ENCODE measurements at regions not wholly inside any gene's neighbourhood (a gene's known extent, or its start where the extent isn't known, plus 50 kb on each side); places are given as distances from the start of the nearest gene placed in this dataset.

DNA sequence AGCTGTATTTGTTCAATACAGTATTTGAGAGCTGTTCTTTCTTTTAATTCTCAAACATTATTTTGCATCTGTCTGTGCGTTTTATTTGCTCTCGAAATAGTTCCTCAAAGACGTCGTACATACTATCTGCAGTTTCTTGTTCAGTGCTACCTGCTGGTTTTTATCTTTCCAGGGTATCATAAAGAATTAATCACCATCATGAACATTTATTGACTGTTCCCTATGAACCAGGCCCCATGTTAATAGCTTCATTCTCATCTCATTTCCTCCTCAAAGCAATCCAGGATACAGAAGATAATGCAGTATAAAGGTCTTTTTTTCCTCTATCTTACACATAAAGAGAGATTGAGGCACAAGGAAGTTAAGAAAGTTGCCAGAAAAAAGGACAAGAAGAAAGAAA, 211.8 kb downstream of the DACT1 start:
- no peak overlapping the region for H3K4me3 ChIP-seq (ENCODE audit: low read length)
- TF ChIP-seq, protein P1, sequence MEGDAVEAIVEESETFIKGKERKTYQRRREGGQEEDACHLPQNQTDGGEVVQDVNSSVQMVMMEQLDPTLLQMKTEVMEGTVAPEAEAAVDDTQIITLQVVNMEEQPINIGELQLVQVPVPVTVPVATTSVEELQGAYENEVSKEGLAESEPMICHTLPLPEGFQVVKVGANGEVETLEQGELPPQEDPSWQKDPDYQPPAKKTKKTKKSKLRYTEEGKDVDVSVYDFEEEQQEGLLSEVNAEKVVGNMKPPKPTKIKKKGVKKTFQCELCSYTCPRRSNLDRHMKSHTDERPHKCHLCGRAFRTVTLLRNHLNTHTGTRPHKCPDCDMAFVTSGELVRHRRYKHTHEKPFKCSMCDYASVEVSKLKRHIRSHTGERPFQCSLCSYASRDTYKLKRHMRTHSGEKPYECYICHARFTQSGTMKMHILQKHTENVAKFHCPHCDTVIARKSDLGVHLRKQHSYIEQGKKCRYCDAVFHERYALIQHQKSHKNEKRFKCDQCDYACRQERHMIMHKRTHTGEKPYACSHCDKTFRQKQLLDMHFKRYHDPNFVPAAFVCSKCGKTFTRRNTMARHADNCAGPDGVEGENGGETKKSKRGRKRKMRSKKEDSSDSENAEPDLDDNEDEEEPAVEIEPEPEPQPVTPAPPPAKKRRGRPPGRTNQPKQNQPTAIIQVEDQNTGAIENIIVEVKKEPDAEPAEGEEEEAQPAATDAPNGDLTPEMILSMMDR (conservative IDR thresholded peaks at IDR 0.05; ENCODE audit: low read length), result no peak
- no peak for DNase-seq (ENCODE audit: low read depth)

DNA sequence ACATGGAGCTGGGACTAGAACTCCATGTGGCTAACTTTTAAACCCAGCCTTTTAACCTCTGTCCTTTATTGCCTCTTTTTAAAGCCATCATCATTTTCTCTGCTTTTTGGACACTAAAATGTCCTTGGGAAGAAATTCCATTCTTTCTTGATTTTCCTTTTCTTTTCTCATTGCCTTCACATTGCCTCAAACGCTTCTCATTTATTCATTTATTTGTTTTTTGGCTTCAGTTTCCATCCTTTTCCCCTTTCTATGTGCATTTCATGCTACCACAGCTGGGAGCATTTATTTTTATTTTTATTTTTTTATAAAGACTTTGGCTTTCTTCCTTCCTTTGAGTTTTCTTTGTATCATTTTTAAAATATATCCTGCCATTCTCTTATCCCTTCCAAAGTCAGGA, 212.2 kb downstream of the DACT1 start:
- no peak for DNase-seq (ENCODE audit: low read depth)
- TF ChIP-seq, protein P1 (conservative IDR thresholded peaks at IDR 0.05; ENCODE audit: low read length), result no peak
- no peak overlapping the region for H3K4me3 ChIP-seq (ENCODE audit: low read length)

DNA sequence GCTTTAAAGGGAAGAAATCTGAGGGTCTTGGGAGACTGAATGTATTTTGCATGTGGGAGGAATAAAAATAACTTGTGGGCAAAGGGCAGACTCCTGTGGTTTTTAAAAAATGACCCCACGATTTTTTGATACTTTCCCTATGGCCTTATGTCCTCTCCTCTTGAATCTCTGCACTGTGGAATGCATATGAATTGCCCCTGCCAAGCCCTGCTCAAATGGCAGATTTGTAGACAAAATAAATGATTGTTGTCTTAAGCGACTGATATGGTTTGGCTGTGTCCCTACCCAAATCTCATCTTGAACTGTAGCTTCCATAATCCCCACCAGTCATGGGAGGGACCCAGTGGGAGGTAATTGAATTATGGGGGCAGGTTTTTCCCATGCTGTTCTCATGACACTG, 223.8 kb downstream of the DACT1 start:
- H3K4me3 ChIP-seq (ENCODE audit: low read length), result no peak overlapping the region
- peak; percentile 27 for DNase-seq (ENCODE audit: low read depth)
- TF ChIP-seq, protein P1 (conservative IDR thresholded peaks at IDR 0.05; ENCODE audit: low read length), result no peak

DNA sequence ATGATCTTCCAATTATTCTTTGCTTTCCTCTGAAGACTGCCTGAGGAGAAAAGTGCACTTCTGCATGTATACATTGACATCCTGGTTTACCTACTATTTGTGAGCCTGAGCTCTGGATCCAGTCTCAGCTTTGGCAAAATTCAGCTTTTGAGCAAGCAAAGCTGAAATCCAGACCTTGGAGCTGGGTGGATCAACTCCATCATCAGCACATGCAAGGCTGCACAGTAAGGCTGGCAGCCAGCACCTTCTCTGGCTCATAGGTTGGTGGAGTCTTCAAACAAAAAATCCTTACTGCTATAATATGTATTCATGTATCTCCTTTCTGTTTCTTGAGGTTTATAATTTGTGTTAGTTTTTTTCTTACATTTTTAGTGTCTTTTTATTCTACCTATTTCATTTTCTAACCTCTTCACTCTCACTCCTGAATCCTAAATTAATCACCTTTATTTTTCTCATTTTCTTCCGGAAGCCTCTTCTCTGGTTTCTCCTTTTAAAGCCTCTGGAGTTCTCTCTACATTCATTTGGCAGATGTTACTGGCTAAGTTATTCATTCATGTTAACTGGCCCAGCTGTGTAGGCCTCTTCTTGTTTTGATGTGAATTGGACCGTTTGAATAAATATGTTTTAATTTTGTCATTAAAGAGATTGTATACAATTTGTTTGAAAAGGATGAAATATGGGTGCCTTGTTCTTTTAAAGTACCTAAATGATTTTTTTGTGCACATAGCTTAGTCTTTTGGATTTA, 224.8 kb downstream of the DACT1 start:
- DNase-seq (ENCODE audit: low read depth), result no peak
- no peak overlapping the region for H3K4me3 ChIP-seq (ENCODE audit: low read length)
- TF ChIP-seq, protein P1 (conservative IDR thresholded peaks at IDR 0.05; ENCODE audit: low read length), result no peak

DNA sequence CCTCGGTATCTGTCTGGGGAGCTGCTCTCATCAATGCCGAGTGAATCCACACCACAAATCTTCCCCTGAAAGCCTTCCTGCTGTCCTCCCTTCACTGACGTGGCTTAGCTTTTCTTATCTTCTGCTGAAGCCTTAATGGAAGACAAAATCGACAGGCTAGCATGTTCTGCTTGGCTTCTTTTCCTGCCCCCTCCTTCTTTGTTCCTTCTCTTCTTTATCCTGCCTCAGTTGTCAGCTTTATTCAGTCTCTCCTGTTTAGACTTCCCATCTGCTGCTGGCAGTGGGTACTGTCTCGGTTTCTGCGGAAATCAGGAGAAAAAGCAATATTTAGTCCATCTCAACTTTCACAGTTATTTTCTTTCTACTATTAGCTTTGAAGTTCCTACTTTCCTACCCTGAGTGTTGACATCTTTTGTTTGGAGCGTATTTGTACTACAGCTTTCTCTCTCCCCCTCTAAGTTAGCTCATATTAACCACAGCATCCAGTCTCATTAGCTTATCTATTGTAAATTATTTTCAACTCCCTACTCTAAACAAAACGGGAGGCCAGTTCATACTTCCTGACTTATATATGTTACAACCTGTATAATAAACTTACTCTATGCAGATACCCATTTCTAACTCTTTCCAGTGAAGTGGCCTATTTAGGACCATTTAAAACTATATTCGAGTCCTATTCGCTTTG, 226.0 kb downstream of the DACT1 start:
- TF ChIP-seq, protein P1 (conservative IDR thresholded peaks at IDR 0.05; ENCODE audit: low read length), result no peak
- no peak overlapping the region for H3K4me3 ChIP-seq (ENCODE audit: low read length)
- no peak for DNase-seq (ENCODE audit: low read depth)

DNA sequence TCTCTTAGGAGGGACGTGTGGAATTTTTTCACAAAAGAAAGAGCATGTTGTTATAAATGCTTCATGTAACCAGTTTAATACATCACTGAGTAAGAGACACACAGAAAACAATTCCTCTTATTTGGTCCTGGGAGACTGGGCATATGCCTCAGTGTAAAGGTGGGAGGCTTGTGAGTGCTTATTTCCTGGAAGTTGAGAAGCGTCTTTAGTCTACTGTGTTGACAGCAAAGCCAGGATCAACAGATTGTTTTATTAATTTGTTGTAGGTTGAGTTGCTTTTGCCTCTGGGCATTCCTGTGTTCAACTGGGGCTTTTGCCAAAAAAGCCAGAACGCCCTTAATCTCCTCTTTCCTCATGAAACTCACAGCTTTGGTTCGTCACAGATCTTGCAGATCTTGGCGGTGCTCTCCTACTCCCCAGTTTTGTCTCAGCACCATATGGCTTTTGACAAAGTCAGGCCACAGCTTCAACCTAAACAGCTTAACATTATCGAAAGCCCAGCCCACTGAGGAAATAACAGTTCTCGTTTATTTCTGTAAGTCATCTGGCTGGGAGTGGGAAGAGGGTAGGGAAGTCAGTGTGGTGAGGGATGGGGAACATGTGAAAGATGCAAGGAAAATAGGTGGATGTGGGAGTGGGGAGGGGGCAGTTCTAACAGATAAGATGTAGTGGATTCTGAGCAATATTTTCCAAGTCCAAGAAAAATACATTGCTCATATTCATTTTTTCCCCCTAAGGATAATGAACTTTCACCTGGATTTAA, 227.2 kb downstream of the DACT1 start:
- TF ChIP-seq, protein P1 (conservative IDR thresholded peaks at IDR 0.05; ENCODE audit: low read length), result no peak
- H3K4me3 ChIP-seq (ENCODE audit: low read length), result no peak overlapping the region

More for the DNA sequence above, 227.2 kb downstream of the DACT1 start:
- DNase-seq (ENCODE audit: low read depth), result peak; percentile 79

All from AG10803 (cell line).